Stomach (tissue), 4 donors: ENCODE measurements at regions not wholly inside any gene's neighbourhood (a gene's known extent, or its start where the extent isn't known, plus 50 kb on each side); places are given as distances from the start of the nearest gene placed in this dataset.

ENCODE experiments used
- POLR2AphosphoS5 ChIP-seq, 3 donors: sonication (generic); formaldehyde crosslinking; IDR thresholded peaks; one replicate each; pipeline ENCODE4 v1.6.1; 2016; ENCODE audit warnings: antibody characterized with exemption in 3 of 3
- TF ChIP-seq, protein P1 (sequence below), 7 experiments: fragments of 450-650 bp in 4 of 7; fragments of 200-600 bp in 3 of 7; sonication (generic) in 3 of 7; IDR thresholded peaks; one replicate each; pipeline ENCODE4 v1.5.1; 2016 to 2019; ENCODE audit warnings: antibody characterized with exemption in 7 of 7, control low read depth in 2 of 7, mild to moderate bottlenecking in 1 of 7

DNA sequence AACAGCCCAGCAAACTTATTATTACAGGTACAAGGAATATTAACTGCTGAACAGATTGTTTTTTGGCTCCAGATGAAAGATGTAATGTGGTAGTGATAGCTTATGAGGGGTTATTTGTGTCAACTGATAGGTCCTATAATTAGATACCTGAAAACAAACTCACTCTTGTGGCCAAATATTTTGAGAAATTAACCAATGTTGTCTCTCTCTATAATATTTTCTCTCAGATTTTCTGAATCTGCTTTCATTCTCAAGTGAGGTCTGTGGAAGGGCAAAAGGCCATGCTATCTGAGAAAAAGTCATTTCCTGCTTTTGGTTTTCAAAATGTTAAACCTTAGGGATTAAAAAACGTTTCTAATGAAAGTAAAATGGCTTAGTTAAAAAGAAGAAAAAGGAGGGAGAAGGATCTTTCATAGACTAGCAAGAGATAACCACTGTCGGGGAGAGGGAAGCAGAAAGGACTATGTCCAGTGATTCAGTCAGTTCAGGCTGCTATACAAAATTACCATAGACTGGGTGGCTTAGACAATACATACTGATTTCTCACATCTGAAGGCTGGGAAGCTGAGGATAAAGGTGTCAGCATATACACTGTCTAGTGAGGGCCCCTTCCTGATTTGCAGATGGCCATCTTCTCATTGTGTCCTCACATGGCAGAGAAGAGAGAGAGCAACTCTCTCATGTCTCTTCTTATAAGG, 277.5 kb upstream of the P2RY1 start:
- TF ChIP-seq, protein P1, sequence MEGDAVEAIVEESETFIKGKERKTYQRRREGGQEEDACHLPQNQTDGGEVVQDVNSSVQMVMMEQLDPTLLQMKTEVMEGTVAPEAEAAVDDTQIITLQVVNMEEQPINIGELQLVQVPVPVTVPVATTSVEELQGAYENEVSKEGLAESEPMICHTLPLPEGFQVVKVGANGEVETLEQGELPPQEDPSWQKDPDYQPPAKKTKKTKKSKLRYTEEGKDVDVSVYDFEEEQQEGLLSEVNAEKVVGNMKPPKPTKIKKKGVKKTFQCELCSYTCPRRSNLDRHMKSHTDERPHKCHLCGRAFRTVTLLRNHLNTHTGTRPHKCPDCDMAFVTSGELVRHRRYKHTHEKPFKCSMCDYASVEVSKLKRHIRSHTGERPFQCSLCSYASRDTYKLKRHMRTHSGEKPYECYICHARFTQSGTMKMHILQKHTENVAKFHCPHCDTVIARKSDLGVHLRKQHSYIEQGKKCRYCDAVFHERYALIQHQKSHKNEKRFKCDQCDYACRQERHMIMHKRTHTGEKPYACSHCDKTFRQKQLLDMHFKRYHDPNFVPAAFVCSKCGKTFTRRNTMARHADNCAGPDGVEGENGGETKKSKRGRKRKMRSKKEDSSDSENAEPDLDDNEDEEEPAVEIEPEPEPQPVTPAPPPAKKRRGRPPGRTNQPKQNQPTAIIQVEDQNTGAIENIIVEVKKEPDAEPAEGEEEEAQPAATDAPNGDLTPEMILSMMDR (IDR thresholded peaks at IDR 0.05) = no peak
- no peak for TF ChIP-seq POLR2AphosphoS5 (IDR thresholded peaks at IDR 0.05)
